Activated T-cell treated with anti-CD3 and anti-CD28 coated beads, Interleukin-2, amount 50 U/mL, for 72 hours (primary cell): ENCODE measurements at regions not wholly inside any gene's neighbourhood (a gene's known extent, or its start where the extent isn't known, plus 50 kb on each side); places are given as distances from the start of the nearest gene placed in this dataset.

Experiments used
- ATAC-seq, 2 donors: fragments of 150-1000 bp; cut with Tn5 transposase; replicated peaks in 1 of 2; 2 replicates each; pipeline ENCODE4 v1.10.0; 2021; ENCODE audit warnings: moderate library complexity in 2 of 2, mild to moderate bottlenecking in 1 of 2
- DNase-seq, 2 donors: peaks; one replicate each; pipeline ENCODE4 v3.0.0; 2021 to 2022; ENCODE audit warnings: mixed read lengths in 1 of 2
- H3K27ac Mint-ChIP-seq: one replicate; pipeline ENCODE4 v1.8.0; 2022; ENCODE audit warnings: mild to moderate bottlenecking, moderate library complexity, mixed read lengths
- H3K27me3 Mint-ChIP-seq: one replicate; pipeline ENCODE4 v1.8.0; 2022; ENCODE audit warnings: low read depth, mixed read lengths
- H3K36me3 Mint-ChIP-seq, 2 donors: one replicate each; pipeline ENCODE4 v1.8.0; 2022; ENCODE audit warnings: mixed read lengths in 2 of 2, mild to moderate bottlenecking in 1 of 2; ENCODE audit not compliant: insufficient read depth in 2 of 2
- H3K4me1 Mint-ChIP-seq: one replicate; pipeline ENCODE4 v1.8.0; 2022; ENCODE audit warnings: low read depth, mixed read lengths
- H3K4me3 Mint-ChIP-seq, 2 donors: one replicate each; pipeline ENCODE4 v1.8.0; 2022; ENCODE audit warnings: mild to moderate bottlenecking in 2 of 2, mixed read lengths in 2 of 2, moderate library complexity in 2 of 2
- H3K9me3 Mint-ChIP-seq, 2 donors: one replicate each; pipeline ENCODE4 v1.8.0; 2022; ENCODE audit warnings: mixed read lengths in 2 of 2

DNA sequence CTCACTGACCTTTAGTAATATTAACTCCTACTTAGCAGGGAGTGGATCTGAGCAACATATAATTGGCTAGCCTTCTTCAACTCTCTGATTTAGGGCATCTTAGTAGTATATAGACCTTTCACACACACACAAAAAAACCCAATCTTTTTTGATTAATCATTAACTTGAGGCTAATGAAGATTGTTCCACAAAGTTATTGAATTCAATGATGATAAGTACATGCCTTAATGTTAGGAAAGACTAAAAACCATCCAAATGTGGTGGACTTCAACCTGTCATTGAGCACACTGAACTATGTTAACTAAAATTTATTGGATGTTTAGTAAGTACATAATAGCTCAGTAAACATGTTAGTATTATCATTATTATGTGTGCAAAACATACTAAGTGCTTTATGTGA lies 179.4 kb upstream of the SLC25A13 start:
- DNase-seq: no peak
- H3K27ac Mint-ChIP-seq: no peak overlapping the region
- no peaks in the 10 kb centered on the region for H3K4me1 Mint-ChIP-seq
- ATAC-seq: no peak
- H3K36me3 Mint-ChIP-seq: no peaks in the 10 kb centered on the region
- H3K9me3 Mint-ChIP-seq: no peaks in the 10 kb centered on the region
- H3K27me3 Mint-ChIP-seq: peaks cover 7% of the 10 kb centered on the region
- H3K4me3 Mint-ChIP-seq: no peak overlapping the region

DNA sequence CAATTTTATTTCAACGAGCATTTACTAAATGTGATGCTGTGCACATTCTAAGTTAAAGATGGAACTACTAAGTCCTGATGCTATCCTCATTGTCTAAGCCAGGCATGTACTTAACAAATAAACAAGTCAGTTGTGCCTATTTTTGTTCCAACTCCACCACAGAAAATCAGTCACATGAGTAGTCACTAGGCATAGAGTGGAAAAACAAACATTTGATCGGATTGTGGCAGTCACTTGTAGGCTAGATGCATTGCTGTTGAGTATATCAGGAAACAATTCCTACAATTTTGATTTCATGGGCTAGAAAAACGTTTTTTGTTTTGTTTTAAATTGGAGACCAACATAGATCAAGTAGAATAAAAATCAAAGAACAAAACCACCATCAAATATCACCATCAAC lies 177.6 kb upstream of the SLC25A13 start:
- ATAC-seq: no peak
- Mint-ChIP-seq H3K27ac (no peak overlapping the region), H3K27me3 (peaks cover 7% of the 10 kb centered on the region), H3K9me3 (no peaks in the 10 kb centered on the region), H3K4me1 (peaks cover 11% of the 10 kb centered on the region), H3K36me3 (no peaks in the 10 kb centered on the region), H3K4me3 (no peak overlapping the region)
- DNase-seq: no peak

DNA sequence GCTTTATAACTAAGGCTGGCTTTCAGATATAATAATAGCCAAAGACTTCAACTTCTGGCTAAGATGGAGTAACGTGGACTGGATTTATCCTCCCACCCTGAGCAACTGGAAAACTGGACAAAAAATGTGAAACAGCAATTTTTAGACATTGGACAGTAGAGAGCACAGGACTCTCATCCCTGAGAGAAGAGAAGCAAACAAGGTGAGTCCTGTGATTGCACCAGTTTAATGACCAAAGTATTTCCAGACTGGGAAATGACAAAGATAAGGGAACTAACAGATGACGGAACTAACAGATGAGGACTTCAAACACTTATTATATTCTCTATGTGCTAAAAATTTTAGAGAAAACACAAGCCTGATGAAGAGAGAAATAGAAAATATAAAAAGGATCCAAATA lies 175.7 kb upstream of the SLC25A13 start:
- ATAC-seq (no peak), DNase-seq (no peak)
- Mint-ChIP-seq H3K9me3 (no peaks in the 10 kb centered on the region), H3K4me3 (no peak overlapping the region), H3K27ac (no peak overlapping the region), H3K27me3 (peaks cover 14% of the 10 kb centered on the region), H3K36me3 (no peaks in the 10 kb centered on the region), H3K4me1 (peaks cover 11% of the 10 kb centered on the region)

DNA sequence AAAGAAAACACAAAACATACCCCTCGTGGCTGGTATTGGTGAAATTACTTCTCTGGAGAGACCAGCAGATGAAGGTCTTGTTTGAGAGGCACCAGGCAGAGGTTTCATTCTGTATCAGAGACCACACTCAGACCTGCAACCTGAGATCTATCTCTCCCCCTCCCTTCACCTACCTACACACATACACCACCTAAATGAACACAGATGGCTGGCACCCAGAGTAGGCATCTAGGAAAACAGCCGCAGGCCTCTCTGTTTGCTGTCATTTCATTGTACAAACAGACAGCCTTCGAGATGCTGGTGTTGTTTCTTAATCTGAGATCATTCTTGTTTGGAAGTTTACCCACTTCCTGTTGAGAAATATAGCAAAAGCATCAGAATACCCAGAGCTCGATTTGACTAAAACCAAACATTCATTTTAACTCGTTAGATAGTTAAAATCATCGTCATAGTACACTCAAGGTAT lies 173.9 kb upstream of the SLC25A13 start:
- Mint-ChIP-seq H3K36me3 (no peaks in the 10 kb centered on the region), H3K4me1 (peaks cover 11% of the 10 kb centered on the region), H3K27ac (peak overlapping the region; percentile 69), H3K9me3 (no peaks in the 10 kb centered on the region), H3K27me3 (peaks cover 10% of the 10 kb centered on the region), H3K4me3 (peak overlapping the region; percentile 75 to 77)
- ATAC-seq: peak; percentile 93 to 97
- DNase-seq: peak; percentile 47 to 58

DNA sequence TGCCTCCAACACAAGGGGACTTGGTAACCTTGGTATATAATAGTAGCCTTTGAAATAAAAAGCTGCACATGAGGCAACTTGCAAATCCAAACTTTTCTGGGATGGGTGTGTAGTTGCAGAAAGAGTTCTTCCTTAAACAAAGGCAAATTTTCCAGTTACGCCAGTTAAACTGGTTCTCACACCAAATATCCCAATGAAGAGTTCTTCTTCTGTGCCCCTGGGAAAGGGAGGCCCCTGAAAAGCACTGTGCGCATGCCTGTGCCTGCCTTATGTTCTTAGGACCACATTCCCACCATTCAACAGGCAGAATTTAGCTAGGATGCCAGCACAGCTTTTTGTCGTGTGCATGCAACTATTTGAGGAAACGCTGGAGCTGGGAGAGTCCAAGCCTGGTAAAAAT lies 164.8 kb upstream of the SLC25A13 start:
- ATAC-seq: no peak
- no peaks in the 10 kb centered on the region for H3K9me3 Mint-ChIP-seq

DNA sequence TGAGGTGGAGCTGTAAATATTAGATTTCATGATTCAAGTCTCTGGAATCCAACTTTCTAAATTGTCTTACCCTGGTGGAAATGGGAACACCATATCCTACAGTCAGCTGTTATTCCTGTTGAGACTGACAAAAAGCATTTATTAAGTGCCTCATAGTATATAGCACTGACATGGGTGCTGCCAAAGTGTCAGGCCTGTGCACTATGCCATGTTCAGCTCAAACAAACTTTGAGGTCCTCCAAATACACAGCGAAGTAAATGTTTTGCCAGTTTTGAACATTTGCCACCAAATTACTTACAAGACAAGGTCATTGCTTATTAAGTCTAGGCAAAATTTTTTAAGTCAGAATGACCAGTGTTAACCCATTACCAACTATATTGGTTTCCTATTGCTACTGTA lies 162.9 kb upstream of the SLC25A13 start:
- no peak overlapping the region for H3K27ac Mint-ChIP-seq
- H3K36me3 Mint-ChIP-seq: no peaks in the 10 kb centered on the region
- no peak for DNase-seq
- H3K4me3 Mint-ChIP-seq: no peak overlapping the region
- no peaks in the 10 kb centered on the region for H3K4me1 Mint-ChIP-seq
- no peaks in the 10 kb centered on the region for H3K9me3 Mint-ChIP-seq
- ATAC-seq: no peak
- no peaks in the 10 kb centered on the region for H3K27me3 Mint-ChIP-seq

More for the DNA sequence above, 164.8 kb upstream of the SLC25A13 start:
- no peak for DNase-seq
- H3K4me3 Mint-ChIP-seq: no peak overlapping the region
- H3K4me1 Mint-ChIP-seq: no peaks in the 10 kb centered on the region
- H3K27ac Mint-ChIP-seq: no peak overlapping the region
- peaks cover 5% of the 10 kb centered on the region for H3K27me3 Mint-ChIP-seq
- no peaks in the 10 kb centered on the region for H3K36me3 Mint-ChIP-seq

DNA sequence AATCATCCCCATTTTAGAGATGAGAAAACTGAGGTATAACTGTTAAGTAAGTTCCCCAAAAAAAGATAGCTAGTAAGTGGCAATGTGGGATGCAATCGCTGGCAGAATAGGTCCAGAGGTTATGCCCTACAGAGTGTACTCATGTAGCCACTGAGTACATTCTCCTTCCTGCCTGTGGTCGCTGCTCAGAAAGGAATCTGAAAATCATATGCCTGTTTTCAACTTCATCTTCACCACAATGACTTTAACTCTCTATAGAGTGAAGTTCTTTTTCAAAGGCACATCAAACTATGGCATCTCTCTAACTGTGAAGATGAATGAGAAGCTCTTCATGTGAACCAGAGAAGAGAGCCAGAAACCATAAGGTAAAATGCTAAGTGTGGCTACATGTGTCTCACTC lies 162.2 kb upstream of the SLC25A13 start:
- H3K27ac Mint-ChIP-seq: no peak overlapping the region
- peaks cover 6% of the 10 kb centered on the region for H3K4me1 Mint-ChIP-seq
- no peaks in the 10 kb centered on the region for H3K36me3 Mint-ChIP-seq
- H3K9me3 Mint-ChIP-seq: no peaks in the 10 kb centered on the region
- peak; percentile 32 to 44 for ATAC-seq
- no peaks in the 10 kb centered on the region for H3K27me3 Mint-ChIP-seq
- no peak overlapping the region for H3K4me3 Mint-ChIP-seq
- no peak for DNase-seq

DNA sequence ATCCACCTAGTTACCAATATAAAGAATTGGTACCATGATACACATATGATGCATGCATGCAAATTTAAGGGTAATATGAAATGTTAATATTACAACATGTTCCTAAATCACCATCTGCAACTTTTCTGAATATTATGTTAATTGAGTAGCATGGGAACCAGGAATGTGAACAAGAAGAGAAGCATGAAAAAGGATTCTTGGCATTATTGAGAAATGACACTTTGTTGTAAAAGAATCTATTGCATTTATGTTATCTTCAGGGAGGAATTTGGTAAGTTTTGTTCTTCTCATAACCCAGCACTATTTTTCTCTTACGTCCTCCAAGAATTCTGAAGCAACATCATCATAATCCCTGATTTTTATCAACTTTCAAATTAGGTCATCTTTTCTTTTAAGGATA lies 159.9 kb upstream of the SLC25A13 start:
- H3K27ac Mint-ChIP-seq: no peak overlapping the region
- DNase-seq (no peak), ATAC-seq (no peak)
- no peaks in the 10 kb centered on the region for H3K36me3 Mint-ChIP-seq
- no peak overlapping the region for H3K4me3 Mint-ChIP-seq
- no peaks in the 10 kb centered on the region for H3K9me3 Mint-ChIP-seq
- H3K4me1 Mint-ChIP-seq: peaks cover 13% of the 10 kb centered on the region
- no peaks in the 10 kb centered on the region for H3K27me3 Mint-ChIP-seq

DNA sequence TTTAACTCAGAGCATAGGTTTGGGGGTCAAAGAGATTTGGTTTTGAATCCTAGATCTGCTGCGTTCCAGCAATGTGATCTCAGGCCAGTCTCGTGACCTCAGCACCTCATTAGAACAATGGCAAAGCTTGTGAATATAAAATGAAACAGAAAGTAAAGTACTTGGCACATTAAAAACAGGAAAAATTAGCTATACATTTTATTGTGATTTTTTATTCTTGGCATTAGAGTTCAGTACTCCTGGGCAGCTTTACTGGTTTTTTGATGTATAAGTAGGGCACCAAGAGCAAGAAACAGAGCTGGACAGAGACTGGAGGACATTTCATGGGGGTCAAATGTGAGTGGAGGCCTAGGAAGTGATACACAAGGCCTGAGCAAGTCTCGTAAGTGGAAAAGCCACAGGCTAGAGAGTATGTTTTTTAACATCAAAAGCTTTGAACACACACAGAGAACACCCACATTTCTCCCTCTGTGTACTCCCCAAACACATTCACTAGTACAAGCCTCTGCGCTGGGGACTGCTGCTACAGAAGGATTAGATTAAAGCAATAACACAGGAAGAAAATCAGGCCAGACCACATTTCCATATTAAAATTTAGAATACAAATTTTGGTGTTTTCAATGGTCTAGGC lies 157.2 kb upstream of the SLC25A13 start:
- Mint-ChIP-seq H3K4me1 (peaks cover 13% of the 10 kb centered on the region), H3K27ac (peak overlapping the region; percentile 96), H3K36me3 (no peaks in the 10 kb centered on the region), H3K9me3 (no peaks in the 10 kb centered on the region), H3K27me3 (no peaks in the 10 kb centered on the region), H3K4me3 (peak overlapping the region; percentile 68 to 88)
- ATAC-seq (peak; percentile 65 to 74), DNase-seq (peak in 1 of 2 donors; percentile 1)

DNA sequence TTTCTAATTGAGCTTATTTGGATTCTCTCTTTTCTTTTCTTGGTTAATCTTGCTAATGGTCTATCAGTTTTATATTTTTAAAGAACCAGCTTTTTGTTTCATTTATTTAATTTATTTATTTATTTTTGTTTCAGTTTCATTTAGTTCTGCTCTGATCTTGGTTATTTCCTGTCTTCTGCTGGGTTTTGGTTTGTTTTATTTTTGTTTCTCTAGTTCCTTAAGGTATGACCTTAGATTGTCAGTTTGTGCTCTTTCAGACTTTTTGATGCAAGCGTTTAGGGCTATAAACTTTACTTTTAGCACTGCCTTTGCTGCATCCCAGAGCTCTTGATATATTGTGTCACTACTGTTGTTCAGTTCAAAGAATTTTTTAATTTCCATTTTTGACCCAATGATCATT lies 149.7 kb upstream of the SLC25A13 start:
- Mint-ChIP-seq H3K9me3 (peaks cover 1 to 2% of the 10 kb centered on the region in 2 donors), H3K4me3 (peak overlapping the region in 1 of 2 donors; percentile 71)

DNA sequence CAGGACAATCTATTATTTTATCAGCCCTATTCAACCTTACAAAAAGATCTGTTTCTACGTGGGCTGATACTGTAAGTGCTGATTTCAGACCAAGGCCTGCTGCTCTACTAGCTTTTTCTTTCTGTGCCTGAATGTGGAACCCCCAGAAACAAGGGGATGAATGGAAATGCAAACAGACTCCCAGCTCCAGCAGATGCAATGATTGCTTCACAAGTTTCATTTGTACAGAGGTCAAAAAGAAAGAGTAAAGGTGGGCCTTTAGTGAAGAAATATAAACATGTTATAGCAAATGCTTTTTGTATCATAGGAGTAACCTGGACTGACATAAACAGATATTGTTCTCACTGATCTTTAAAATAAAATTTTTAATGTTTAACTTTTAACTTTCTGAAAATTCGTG lies 130.2 kb upstream of the SLC25A13 start:
- Mint-ChIP-seq H3K36me3 (no peaks in the 10 kb centered on the region), H3K4me3 (no peak overlapping the region), H3K27me3 (no peaks in the 10 kb centered on the region), H3K27ac (no peak overlapping the region), H3K4me1 (no peaks in the 10 kb centered on the region), H3K9me3 (no peaks in the 10 kb centered on the region)
- no peak for DNase-seq
- no peak for ATAC-seq

More for the DNA sequence above, 149.7 kb upstream of the SLC25A13 start:
- Mint-ChIP-seq H3K27me3 (no peaks in the 10 kb centered on the region), H3K27ac (peak overlapping the region; percentile 83), H3K36me3 (peaks cover 0 to 2% of the 10 kb centered on the region in 2 donors), H3K4me1 (peaks cover 8% of the 10 kb centered on the region)
- ATAC-seq: no peak
- no peak for DNase-seq

DNA sequence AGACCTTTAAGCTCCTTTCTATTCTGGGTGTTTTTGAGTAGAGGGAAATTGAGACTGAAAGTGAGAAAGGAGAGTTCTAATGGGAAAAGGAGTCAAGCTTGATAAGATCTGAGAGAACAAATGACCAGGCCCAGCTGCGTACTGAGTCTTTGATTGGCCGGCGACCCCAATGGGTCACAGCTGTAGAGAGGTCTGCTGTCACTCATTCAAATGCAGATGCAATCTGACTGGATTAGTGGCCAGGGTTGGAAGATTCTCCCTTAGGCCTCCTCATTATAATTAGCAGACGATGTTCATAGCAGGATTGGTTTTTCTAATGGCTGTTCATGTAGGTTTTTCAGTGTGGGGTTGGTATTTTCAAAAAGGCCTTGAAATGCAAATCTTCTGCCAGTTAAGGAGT lies 127.2 kb upstream of the SLC25A13 start:
- Mint-ChIP-seq H3K4me3 (no peak overlapping the region), H3K27me3 (no peaks in the 10 kb centered on the region), H3K4me1 (no peaks in the 10 kb centered on the region), H3K36me3 (no peaks in the 10 kb centered on the region), H3K27ac (no peak overlapping the region), H3K9me3 (no peaks in the 10 kb centered on the region)
- no peak for ATAC-seq
- DNase-seq: no peak

DNA sequence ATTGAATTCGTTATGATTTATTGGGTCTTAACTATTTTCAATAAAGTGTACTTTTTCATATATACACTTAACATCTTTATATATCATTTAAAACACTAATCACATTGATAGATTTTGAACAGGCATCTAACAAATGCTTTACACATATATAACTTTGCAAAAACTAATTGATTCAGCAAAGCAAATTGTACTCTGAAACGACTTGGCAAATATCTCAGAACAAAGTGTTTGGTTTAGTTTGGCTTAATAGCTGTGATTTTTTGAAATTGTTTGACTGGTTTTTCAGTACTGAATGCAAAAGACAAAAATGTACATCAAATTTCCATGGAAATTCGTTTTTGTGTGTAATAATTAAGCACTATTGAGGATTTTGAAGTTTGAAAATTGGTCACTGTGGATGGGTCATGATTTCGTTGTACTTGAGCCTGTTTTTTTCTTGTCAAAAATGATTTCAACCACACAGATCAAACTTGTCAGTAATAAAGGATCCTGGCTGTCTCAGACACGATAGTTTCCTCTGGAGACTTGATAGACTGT lies 125.3 kb upstream of the SLC25A13 start:
- Mint-ChIP-seq H3K27me3 (no peaks in the 10 kb centered on the region), H3K4me3 (no peak overlapping the region), H3K27ac (no peak overlapping the region), H3K9me3 (no peaks in the 10 kb centered on the region), H3K4me1 (no peaks in the 10 kb centered on the region), H3K36me3 (no peaks in the 10 kb centered on the region)
- DNase-seq (no peak), ATAC-seq (no peak)
